GM23338 (cell line): ENCODE measurements at regions not wholly inside any gene's neighbourhood (a gene's known extent, or its start where the extent isn't known, plus 50 kb on each side); places are given as distances from the start of the nearest gene placed in this dataset.

Experiments
- ATAC-seq: fragments of 200-7000 bp; cut with Tn5 transposase; 3 replicates; pipeline ENCODE4 v1.9.1; 2020
- DNase-seq: peaks from one replicate; pipeline ENCODE4 v3.0.0-alpha.2; 2015; ENCODE audit warnings: low spot score
- H2AFZ ChIP-seq: fragments of 200-600 bp; sonication (generic); 2 replicates; pipeline ENCODE4 v1.8.0; 2016; ENCODE audit warnings: antibody characterized with exemption, mild to moderate bottlenecking, moderate library complexity
- H3F3A ChIP-seq: fragments of 200-600 bp; sonication (generic); replicated peaks from 2 replicates; pipeline ENCODE4 v1.8.0; 2017; ENCODE audit warnings: antibody characterized with exemption, mixed run types, low read depth
- H3K27ac ChIP-seq: fragments of 200-600 bp; sonication (generic); 2 replicates; pipeline ENCODE4 v1.6.1; 2016; ENCODE audit warnings: low read depth
- H3K27me3 ChIP-seq: fragments of 200-600 bp; sonication (generic); 2 replicates; pipeline ENCODE4 v1.8.0; 2016; ENCODE audit warnings: mild to moderate bottlenecking, mixed run types, moderate library complexity; ENCODE audit not compliant: insufficient read depth
- H3K36me3 ChIP-seq: fragments of 200-600 bp; sonication (generic); 2 replicates; pipeline ENCODE4 v1.8.0; 2016; ENCODE audit warnings: mild to moderate bottlenecking; ENCODE audit not compliant: insufficient read depth
- H3K4me1 ChIP-seq: fragments of 200-600 bp; sonication (generic); 2 replicates; pipeline ENCODE4 v1.8.0; 2016; ENCODE audit warnings: mild to moderate bottlenecking, moderate library complexity; ENCODE audit not compliant: insufficient read depth
- H3K4me2 ChIP-seq: fragments of 200-600 bp; sonication (generic); 2 replicates; pipeline ENCODE4 v1.7.1; 2017; ENCODE audit warnings: mixed run types
- H3K4me3 ChIP-seq: fragments of 200-600 bp; sonication (generic); 2 replicates; pipeline ENCODE4 v1.6.1; 2016; ENCODE audit warnings: mixed run types
- H3K79me2 ChIP-seq: fragments of 200-600 bp; sonication (generic); replicated peaks from 2 replicates; pipeline ENCODE4 v1.8.0; 2017; ENCODE audit warnings: mild to moderate bottlenecking; ENCODE audit not compliant: insufficient read depth
- H3K9me2 ChIP-seq: fragments of 200-600 bp; sonication (generic); 2 replicates; pipeline ENCODE4 v1.8.0; 2017; ENCODE audit not compliant: insufficient read depth
- H4K20me1 ChIP-seq: fragments of 200-600 bp; sonication (generic); replicated peaks from 2 replicates; pipeline ENCODE4 v1.8.0; 2017; ENCODE audit warnings: mild to moderate bottlenecking; ENCODE audit not compliant: insufficient read depth
- H3K27ac Mint-ChIP-seq: 2 replicates; pipeline ENCODE4 v1.8.0; 2020; ENCODE audit warnings: inconsistent platforms, mild to moderate bottlenecking, moderate library complexity, mixed read lengths
- H3K27me3 Mint-ChIP-seq: 3 replicates; pipeline ENCODE4 v1.8.0; 2022; ENCODE audit warnings: low read depth, mild to moderate bottlenecking, moderate library complexity, mixed read lengths, inconsistent platforms; ENCODE audit not compliant: insufficient read depth, poor library complexity
- H3K36me3 Mint-ChIP-seq: 3 replicates; pipeline ENCODE4 v1.8.0; 2021; ENCODE audit warnings: low read depth, mild to moderate bottlenecking, inconsistent platforms, moderate library complexity, mixed read lengths
- H3K4me1 Mint-ChIP-seq: 3 replicates; pipeline ENCODE4 v1.8.0; 2020; ENCODE audit warnings: mild to moderate bottlenecking, inconsistent platforms, mixed read lengths
- H3K4me3 Mint-ChIP-seq: 3 replicates; pipeline ENCODE4 v1.8.0; 2021; ENCODE audit warnings: moderate library complexity, mild to moderate bottlenecking, inconsistent platforms, mixed read lengths
- H3K9me3 Mint-ChIP-seq: 3 replicates; pipeline ENCODE4 v1.8.0; 2020; ENCODE audit warnings: moderate library complexity, mild to moderate bottlenecking, inconsistent platforms, mixed read lengths
- CREB1 ChIP-seq: fragments of 250-450 bp; sonication (Bioruptor Pico); IDR thresholded peaks from 2 replicates; pipeline ENCODE4 v1.5.0; 2020; ENCODE audit warnings: low read depth, mild to moderate bottlenecking, moderate library complexity
- EZH2phosphoT487 ChIP-seq: fragments of 200-600 bp; sonication (generic); IDR thresholded peaks from one replicate; pipeline ENCODE4 v1.8.1; 2018; ENCODE audit warnings: antibody characterized with exemption; ENCODE audit not compliant: unreplicated experiment
- JUNB ChIP-seq: IDR thresholded peaks from one replicate; pipeline ENCODE4 v1.6.1; 2016; ENCODE audit warnings: antibody characterized with exemption; ENCODE audit not compliant: unreplicated experiment
- STAT1 ChIP-seq: IDR thresholded peaks from one replicate; pipeline ENCODE4 v1.6.1; 2016; ENCODE audit warnings: antibody characterized with exemption; ENCODE audit not compliant: unreplicated experiment
- ZNF114 ChIP-seq: fragments of 250-450 bp; sonication (Bioruptor Pico); IDR thresholded peaks from 2 replicates; pipeline ENCODE4 v1.5.0; 2020; ENCODE audit warnings: mild to moderate bottlenecking, moderate library complexity
- ZNF331 ChIP-seq: fragments of 250-450 bp; sonication (Bioruptor Pico); IDR thresholded peaks from 2 replicates; pipeline ENCODE4 v1.5.0; 2020; ENCODE audit warnings: low read depth, mild to moderate bottlenecking, moderate library complexity
- TF ChIP-seq, protein P1 (sequence below): fragments of 250-450 bp; sonication (Bioruptor Pico); IDR thresholded peaks from 2 replicates; pipeline ENCODE4 v1.5.0; 2020; ENCODE audit warnings: mild to moderate bottlenecking, moderate library complexity
- TF ChIP-seq, protein P2 (sequence below): IDR thresholded peaks from 2 replicates; pipeline ENCODE4 v1.6.1; 2016; ENCODE audit warnings: antibody characterized with exemption
- TF ChIP-seq, protein P3 (sequence below), 2 experiments: fragments of 200-600 bp in 1 of 2; sonication (generic) in 1 of 2; conservative IDR thresholded peaks; 2 replicates each; pipeline versions ENCODE4 v1.5.1 to v1.6.1; 2016 to 2017; ENCODE audit warnings: antibody characterized with exemption in 2 of 2, low read depth in 2 of 2, mild to moderate bottlenecking in 2 of 2, moderate library complexity in 1 of 2

DNA sequence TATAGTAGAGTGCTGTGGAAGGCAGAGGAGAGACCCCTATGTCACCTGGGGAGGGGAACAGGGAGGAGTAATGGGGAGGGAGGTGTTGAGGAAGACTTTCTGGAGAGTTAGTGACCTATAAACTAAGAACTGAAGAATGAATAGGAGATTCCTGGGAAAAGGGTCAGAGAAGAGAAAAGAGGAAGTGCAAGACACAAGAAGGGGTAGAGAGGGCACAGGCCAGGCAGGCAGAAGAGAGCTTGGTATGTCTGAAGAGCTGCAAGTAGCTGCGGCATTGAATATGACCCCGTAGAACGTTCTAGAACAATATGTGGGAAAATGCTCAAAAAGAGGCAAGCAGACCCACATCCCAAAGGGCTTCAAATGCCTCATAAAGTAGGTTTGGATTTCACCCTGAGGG lies 361.2 kb downstream of the PRDM2 start (continued):
- TF ChIP-seq JUNB: no peak
- no peak for TF ChIP-seq CREB1 (CRISPR knock-in tag)
- no peak for TF ChIP-seq ZNF114 (CRISPR knock-in tag)
- TF ChIP-seq EZH2phosphoT487: no peak

DNA sequence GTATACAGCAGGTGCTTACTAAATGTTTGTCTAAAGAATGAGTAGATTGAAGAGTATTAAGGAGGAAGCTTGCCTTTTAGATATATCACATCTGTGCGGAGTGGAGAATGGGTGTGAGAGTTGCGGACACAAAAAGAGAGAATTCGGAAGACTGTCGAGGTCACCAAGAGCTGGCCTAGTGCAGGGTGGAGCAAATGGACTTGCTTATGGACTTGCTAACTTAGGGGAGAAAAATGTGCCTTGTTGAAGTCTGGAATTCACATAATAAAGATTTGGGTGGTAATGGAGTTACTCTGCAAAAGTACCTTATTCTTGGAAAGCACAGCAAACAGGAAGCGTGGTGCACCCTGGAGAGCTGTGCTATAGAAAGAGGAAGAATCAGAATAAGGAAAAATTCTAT lies 361.7 kb downstream of the PRDM2 start:
- DNase-seq: no peak
- peaks cover 4% of the 10 kb centered on the region for H3K27me3 Mint-ChIP-seq
- no peak for TF ChIP-seq JUNB
- no peak for TF ChIP-seq ZNF331 (CRISPR knock-in tag)
- Histone ChIP-seq H3K9me2 (peaks cover 8% of the 10 kb centered on the region; the same call in 1 of the 2 replicates), H3K4me2 (no peak overlapping the region), H4K20me1 (no peaks in the 10 kb centered on the region), H3K36me3 (no peaks in the 10 kb centered on the region), H3K79me2 (no peaks in the 10 kb centered on the region), H3K4me1 (no peaks in the 10 kb centered on the region), H3K27me3 (no peaks in the 10 kb centered on the region), H3F3A (no peaks in the 10 kb centered on the region), H3K4me3 (no peak overlapping the region), H3K27ac (no peak overlapping the region), H2AFZ (no peak overlapping the region)
- H3K4me1 Mint-ChIP-seq: peaks cover 3% of the 10 kb centered on the region; the same call in 1 of the 3 replicates
- H3K27ac Mint-ChIP-seq: no peak overlapping the region
- ATAC-seq: no peak
- no peak overlapping the region for H3K4me3 Mint-ChIP-seq
- H3K36me3 Mint-ChIP-seq: no peaks in the 10 kb centered on the region
- H3K9me3 Mint-ChIP-seq: no peaks in the 10 kb centered on the region; the same call in 2 of the 3 replicates

DNA sequence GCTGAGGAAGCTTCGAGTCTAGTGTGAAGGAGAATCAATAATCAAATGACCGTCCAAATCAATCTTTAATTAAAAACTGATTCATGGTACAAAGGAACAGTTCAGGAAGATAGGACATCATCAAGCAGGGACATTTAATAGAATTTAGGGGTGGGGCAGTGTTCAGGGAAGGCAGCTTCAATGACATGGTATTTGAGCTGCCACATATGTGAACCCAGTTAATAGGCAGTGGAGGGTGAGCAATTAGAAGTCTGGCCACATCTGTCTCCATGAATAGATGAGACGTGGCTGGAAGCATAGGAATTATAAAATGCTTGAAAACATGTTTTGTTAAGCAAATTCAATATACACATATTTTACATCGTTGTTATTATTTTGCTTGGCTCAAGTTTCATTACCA lies 362.7 kb downstream of the PRDM2 start:
- Mint-ChIP-seq H3K27me3 (peaks cover 4% of the 10 kb centered on the region), H3K4me3 (no peak overlapping the region), H3K9me3 (no peaks in the 10 kb centered on the region; the same call in 2 of the 3 replicates), H3K36me3 (no peaks in the 10 kb centered on the region), H3K27ac (no peak overlapping the region), H3K4me1 (peaks cover 3% of the 10 kb centered on the region; the same call in 1 of the 3 replicates)
- Histone ChIP-seq H3K36me3 (no peaks in the 10 kb centered on the region), H3K27me3 (no peaks in the 10 kb centered on the region), H3K4me2 (no peak overlapping the region), H3K27ac (no peak overlapping the region), H3K4me3 (no peak overlapping the region), H3K4me1 (no peaks in the 10 kb centered on the region), H3F3A (no peaks in the 10 kb centered on the region), H4K20me1 (no peaks in the 10 kb centered on the region), H3K79me2 (no peaks in the 10 kb centered on the region), H2AFZ (no peak overlapping the region), H3K9me2 (peaks cover 8% of the 10 kb centered on the region; the same call in 1 of the 2 replicates)
- DNase-seq: no peak
- ATAC-seq: no peak
- TF ChIP-seq ZNF114 (CRISPR knock-in tag) (no peak), JUNB (no peak), ZNF331 (CRISPR knock-in tag) (no peak), CREB1 (CRISPR knock-in tag) (no peak), STAT1 (no peak)
- TF ChIP-seq, protein P1, sequence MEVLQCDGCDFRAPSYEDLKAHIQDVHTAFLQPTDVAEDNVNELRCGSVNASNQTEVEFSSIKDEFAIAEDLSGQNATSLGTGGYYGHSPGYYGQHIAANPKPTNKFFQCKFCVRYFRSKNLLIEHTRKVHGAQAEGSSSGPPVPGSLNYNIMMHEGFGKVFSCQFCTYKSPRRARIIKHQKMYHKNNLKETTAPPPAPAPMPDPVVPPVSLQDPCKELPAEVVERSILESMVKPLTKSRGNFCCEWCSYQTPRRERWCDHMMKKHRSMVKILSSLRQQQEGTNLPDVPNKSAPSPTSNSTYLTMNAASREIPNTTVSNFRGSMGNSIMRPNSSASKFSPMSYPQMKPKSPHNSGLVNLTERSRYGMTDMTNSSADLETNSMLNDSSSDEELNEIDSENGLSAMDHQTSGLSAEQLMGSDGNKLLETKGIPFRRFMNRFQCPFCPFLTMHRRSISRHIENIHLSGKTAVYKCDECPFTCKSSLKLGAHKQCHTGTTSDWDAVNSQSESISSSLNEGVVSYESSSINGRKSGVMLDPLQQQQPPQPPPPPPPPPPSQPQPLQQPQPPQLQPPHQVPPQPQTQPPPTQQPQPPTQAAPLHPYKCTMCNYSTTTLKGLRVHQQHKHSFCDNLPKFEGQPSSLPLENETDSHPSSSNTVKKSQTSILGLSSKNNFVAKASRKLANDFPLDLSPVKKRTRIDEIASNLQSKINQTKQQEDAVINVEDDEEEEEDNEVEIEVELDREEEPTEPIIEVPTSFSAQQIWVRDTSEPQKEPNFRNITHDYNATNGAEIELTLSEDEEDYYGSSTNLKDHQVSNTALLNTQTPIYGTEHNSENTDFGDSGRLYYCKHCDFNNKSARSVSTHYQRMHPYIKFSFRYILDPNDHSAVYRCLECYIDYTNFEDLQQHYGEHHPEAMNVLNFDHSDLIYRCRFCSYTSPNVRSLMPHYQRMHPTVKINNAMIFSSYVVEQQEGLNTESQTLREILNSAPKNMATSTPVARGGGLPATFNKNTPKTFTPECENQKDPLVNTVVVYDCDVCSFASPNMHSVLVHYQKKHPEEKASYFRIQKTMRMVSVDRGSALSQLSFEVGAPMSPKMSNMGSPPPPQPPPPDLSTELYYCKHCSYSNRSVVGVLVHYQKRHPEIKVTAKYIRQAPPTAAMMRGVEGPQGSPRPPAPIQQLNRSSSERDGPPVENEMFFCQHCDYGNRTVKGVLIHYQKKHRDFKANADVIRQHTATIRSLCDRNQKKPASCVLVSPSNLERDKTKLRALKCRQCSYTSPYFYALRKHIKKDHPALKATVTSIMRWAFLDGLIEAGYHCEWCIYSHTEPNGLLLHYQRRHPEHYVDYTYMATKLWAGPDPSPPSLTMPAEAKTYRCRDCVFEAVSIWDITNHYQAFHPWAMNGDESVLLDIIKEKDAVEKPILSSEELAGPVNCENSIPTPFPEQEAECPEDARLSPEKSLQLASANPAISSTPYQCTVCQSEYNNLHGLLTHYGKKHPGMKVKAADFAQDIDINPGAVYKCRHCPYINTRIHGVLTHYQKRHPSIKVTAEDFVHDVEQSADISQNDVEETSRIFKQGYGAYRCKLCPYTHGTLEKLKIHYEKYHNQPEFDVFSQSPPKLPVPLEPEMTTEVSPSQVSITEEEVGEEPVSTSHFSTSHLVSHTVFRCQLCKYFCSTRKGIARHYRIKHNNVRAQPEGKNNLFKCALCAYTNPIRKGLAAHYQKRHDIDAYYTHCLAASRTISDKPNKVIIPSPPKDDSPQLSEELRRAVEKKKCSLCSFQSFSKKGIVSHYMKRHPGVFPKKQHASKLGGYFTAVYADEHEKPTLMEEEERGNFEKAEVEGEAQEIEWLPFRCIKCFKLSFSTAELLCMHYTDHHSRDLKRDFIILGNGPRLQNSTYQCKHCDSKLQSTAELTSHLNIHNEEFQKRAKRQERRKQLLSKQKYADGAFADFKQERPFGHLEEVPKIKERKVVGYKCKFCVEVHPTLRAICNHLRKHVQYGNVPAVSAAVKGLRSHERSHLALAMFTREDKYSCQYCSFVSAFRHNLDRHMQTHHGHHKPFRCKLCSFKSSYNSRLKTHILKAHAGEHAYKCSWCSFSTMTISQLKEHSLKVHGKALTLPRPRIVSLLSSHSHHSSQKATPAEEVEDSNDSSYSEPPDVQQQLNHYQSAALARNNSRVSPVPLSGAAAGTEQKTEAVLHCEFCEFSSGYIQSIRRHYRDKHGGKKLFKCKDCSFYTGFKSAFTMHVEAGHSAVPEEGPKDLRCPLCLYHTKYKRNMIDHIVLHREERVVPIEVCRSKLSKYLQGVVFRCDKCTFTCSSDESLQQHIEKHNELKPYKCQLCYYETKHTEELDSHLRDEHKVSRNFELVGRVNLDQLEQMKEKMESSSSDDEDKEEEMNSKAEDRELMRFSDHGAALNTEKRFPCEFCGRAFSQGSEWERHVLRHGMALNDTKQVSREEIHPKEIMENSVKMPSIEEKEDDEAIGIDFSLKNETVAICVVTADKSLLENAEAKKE: no peak
- TF ChIP-seq, protein P2, sequence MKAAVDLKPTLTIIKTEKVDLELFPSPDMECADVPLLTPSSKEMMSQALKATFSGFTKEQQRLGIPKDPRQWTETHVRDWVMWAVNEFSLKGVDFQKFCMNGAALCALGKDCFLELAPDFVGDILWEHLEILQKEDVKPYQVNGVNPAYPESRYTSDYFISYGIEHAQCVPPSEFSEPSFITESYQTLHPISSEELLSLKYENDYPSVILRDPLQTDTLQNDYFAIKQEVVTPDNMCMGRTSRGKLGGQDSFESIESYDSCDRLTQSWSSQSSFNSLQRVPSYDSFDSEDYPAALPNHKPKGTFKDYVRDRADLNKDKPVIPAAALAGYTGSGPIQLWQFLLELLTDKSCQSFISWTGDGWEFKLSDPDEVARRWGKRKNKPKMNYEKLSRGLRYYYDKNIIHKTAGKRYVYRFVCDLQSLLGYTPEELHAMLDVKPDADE: no peak
- TF ChIP-seq, protein P3, sequence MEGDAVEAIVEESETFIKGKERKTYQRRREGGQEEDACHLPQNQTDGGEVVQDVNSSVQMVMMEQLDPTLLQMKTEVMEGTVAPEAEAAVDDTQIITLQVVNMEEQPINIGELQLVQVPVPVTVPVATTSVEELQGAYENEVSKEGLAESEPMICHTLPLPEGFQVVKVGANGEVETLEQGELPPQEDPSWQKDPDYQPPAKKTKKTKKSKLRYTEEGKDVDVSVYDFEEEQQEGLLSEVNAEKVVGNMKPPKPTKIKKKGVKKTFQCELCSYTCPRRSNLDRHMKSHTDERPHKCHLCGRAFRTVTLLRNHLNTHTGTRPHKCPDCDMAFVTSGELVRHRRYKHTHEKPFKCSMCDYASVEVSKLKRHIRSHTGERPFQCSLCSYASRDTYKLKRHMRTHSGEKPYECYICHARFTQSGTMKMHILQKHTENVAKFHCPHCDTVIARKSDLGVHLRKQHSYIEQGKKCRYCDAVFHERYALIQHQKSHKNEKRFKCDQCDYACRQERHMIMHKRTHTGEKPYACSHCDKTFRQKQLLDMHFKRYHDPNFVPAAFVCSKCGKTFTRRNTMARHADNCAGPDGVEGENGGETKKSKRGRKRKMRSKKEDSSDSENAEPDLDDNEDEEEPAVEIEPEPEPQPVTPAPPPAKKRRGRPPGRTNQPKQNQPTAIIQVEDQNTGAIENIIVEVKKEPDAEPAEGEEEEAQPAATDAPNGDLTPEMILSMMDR (conservative IDR thresholded peaks at IDR 0.05; ENCODE audit: low read depth in 2 of 2): no peak
